ENCODE measurements at regions not wholly inside any gene's neighbourhood (a gene's known extent, or its start where the extent isn't known, plus 50 kb on each side); places are given as distances from the start of the nearest gene placed in this dataset.
"Not testable (repeated sequence)": the region's sequence is repeated elsewhere in the genome, so short reads cannot be mapped to it uniquely, and the experiment has no call there.

DNA sequence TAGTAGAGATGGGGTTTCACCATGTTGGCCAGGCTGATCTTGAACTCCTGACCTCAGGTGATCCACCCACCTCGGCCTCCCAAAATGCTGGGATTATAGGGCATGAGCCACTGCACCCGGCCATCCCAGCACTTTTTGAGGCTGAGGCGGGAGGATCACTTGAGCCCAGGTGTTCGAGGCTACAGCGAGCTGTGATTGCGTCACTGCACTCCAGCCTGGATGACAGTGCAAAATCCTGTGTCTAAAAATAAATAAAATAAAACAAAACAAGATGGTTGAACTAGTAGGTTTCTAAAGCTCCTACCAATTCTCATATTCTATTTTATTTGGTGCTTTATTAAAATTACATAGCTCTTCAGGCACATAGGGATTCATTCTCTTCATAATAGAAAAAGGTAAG is 890.3 kb upstream of the AUTS2 start:
- in situ Hi-C loops (cut with HindIII; ENCODE audit: low sequenced_read_pairs), result no loop called here

- in situ Hi-C loops (cut with HindIII; ENCODE audit: low sequenced_read_pairs), result no loop called here
Measured at GRCh38 chr7:68712956-68713495, 885.2 kb upstream of the AUTS2 start.

DNA sequence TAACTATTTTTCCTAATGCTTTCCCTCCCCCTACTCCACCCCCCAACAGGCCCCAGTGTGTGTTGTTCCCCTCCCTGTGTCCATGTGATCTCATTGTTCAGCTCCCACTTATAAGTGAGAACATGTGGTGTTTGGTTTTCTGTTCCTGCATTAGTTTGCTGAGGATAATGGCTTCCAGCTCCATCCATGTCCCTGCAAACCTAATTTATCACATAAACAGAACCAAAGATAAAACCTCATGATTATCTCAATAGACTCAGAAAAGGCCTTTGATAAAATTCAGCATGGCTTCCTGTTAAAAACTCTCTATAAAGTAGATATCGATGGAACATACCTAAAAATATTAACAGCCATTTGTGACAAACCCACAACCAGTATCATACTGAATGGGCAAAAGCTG is 884.1 kb upstream of the AUTS2 start:
- in situ Hi-C loops (cut with HindIII; ENCODE audit: low sequenced_read_pairs), result not testable (repeated sequence)

DNA sequence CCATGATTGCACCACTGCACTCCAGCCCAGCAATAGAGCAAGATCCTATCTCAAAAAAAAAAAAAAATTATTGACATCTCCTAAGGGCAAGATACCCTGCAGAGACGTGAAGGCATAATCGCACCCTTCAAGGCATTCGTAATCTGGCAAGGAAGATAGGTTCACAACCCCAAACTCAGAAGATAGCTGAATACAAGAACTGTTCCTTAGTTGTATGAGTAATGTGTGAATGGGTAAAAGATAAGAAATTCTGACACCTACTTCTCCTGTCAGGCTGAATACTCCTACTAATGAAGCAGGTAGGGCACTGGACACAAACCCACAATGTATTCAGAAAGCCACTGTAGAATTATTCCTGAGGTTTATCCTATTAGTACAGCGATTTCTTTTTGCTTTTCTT is 882.4 kb upstream of the AUTS2 start:
- in situ Hi-C loops (cut with HindIII; ENCODE audit: low sequenced_read_pairs), result no loop called here

GRCh38 chr7:68717176-68717575 is 881.1 kb upstream of the AUTS2 start:
- in situ Hi-C loops (cut with HindIII; ENCODE audit: low sequenced_read_pairs), result no loop called here

DNA sequence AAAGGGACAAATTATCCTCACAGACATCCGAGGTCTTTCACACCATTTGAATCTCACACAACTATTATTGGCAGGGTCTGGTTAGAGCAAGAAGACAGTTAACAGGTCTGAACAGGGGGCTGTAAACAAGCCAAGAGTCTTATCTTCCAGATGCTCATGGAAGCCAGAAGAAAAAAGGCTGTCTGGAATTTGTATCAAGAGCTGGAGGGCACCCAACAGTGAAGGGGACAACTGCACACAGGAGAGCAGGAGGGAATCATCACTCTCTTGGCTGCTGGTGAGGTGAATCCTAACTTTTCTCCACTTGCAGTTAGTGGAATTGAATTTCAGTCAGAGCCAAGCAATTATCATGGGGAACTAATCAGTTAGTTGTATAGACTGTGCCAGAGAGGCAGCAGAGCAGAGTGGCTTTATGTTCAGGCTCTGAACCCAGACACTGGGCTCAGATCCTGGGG is 880.2 kb upstream of the AUTS2 start:
- in situ Hi-C loops (cut with HindIII; ENCODE audit: low sequenced_read_pairs), result no loop called here

DNA sequence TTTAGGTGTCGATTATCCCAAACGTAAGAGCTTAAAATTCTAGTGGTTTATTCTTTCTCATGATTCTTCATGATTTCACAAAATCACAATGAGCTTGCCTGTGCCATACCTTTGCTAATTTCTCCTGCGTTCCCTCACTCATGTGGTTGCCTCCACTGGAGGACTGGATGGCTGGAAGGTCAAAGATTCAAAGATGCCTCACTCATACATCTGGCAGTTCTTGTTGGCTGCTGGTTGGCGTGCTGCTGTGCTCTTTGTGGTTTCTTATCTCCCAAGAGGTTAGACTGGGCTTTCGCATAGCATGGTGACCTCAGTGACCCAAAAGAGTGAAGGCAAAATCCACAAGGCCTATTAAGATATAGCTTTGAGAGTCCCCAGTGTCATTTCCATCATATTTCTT is 877.6 kb upstream of the AUTS2 start:
- in situ Hi-C loops (cut with HindIII; ENCODE audit: low sequenced_read_pairs), result no loop called here

DNA sequence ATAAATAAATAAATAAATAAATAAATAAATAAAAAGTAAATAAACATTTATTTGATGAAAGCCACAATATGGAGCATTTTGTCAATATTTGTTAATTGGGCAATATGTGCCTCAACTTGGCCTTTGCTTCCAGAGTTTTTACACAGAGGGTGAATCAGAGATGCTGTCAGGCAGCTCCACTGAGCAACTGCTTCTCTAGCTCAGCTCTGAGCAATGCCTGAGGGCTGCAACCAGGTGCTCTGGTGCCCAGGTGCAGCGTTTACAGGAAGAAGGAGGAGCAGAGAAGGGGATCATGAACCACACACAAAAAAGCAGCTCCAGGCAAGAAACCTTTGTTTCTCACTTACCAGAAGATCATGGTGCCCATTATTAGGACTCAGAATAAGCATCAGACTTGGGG is 876.2 kb upstream of the AUTS2 start:
- in situ Hi-C loops (cut with HindIII; ENCODE audit: low sequenced_read_pairs), result no loop called here

DNA sequence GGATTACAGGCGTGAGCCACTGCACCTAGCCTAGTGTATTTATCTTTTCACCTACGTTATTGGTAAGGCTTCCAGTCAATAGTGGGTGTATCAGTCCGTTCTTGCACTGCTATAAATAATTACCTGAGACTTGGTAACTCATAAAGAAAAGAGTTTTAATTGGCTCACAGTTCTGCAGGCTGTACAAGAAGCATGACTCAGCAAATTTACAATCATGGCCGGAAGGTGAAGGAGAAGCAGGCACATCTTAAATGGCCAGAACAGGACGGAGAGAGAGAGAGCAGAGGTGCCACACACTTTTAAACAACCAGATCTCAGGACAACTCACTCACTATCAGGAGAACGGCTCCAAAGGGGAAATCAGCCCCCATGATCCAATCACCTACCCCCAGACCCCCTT is 873.3 kb upstream of the AUTS2 start:
- in situ Hi-C loops (cut with HindIII; ENCODE audit: low sequenced_read_pairs), result no loop called here

DNA sequence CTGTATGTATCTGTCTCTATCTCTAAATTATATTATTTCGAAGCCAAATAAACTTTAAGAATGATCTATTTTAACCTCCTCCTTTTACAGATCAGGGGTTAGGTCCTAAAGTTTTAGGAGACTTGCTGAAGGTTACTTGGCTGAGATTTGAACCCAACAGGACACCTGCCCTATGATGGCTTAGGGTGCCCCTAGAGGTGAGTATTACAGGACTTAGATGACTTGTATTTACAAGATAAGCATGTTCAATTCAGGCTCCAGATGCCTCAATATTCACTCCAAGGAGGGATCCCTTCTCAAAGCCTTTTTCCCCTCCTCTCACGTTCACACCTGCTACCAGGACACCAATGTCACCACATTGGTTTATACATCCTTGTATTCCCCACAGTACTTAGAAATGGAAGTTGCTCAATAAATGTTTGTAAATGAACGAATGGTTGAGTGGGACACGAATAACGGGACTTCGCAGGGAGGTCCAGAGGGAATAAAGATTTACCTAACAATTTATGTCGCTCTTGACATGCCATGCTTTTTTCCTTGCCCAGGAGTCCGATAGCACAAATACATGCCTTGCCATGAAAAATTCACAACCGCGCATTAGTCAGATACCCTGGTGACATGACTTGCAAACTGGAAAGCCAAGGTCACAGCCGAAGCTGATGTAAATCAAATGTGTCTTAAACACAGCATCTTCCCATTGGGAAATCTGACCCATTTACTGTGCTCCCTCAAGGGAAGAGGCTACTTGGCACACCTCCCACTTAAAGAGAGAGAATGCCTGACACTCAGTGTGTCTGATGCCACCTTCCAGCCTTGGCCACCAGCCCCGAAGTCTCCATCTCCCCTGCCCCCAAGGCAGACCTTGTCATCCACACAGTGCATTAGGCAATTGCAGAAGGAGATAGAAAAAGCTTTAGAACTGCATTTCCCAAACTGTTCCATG is 872.2 kb upstream of the AUTS2 start:
- in situ Hi-C loops (cut with HindIII; ENCODE audit: low sequenced_read_pairs), result no loop called here

DNA sequence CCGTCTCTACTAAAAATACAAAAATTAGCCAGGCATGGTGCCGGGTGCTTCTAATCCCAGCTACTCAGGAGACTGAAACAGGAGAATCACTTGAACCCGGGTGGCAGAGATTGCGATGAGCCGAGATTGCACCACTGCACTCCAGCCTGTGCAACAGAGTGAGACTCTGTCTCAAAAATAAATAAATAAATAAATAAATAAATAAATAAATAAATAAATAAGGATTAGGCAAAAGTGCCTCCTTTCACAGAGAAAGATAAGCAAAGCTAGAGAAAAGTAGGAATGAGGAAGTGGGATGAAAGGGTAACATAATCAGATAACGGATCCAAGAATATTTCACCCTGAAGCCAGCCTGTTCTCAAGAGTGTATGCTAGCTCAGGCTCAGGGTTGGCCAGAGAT is 869.6 kb upstream of the AUTS2 start:
- in situ Hi-C loops (cut with HindIII; ENCODE audit: low sequenced_read_pairs), result not testable (repeated sequence)

- in situ Hi-C loops (cut with HindIII; ENCODE audit: low sequenced_read_pairs), result no loop called here
Measured at GRCh38 chr7:68729371-68729770, 868.9 kb upstream of the AUTS2 start.

- in situ Hi-C loops (cut with HindIII; ENCODE audit: low sequenced_read_pairs), result no loop called here
Measured at GRCh38 chr7:68730194-68730593, 868.1 kb upstream of the AUTS2 start.

DNA sequence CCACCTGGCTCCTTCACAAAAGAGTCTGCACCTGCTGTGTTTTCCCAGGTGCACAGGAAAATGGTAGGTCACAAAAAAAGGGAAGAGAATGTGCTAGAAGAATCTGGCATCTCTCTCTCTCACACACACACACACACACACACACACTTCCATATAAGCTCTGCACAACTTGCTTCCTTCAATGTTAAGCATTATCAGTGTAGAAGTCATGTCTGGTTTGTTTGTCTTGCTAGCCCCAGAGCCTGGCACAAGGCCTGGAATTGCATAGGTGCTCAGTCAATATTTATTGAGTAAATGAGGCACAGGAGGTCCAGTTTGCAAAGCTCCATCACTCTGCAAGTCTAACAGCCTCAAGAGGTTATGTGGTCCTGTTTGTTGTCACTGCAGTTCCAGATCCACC is 867.3 kb upstream of the AUTS2 start:
- in situ Hi-C loops (cut with HindIII; ENCODE audit: low sequenced_read_pairs), result no loop called here

DNA sequence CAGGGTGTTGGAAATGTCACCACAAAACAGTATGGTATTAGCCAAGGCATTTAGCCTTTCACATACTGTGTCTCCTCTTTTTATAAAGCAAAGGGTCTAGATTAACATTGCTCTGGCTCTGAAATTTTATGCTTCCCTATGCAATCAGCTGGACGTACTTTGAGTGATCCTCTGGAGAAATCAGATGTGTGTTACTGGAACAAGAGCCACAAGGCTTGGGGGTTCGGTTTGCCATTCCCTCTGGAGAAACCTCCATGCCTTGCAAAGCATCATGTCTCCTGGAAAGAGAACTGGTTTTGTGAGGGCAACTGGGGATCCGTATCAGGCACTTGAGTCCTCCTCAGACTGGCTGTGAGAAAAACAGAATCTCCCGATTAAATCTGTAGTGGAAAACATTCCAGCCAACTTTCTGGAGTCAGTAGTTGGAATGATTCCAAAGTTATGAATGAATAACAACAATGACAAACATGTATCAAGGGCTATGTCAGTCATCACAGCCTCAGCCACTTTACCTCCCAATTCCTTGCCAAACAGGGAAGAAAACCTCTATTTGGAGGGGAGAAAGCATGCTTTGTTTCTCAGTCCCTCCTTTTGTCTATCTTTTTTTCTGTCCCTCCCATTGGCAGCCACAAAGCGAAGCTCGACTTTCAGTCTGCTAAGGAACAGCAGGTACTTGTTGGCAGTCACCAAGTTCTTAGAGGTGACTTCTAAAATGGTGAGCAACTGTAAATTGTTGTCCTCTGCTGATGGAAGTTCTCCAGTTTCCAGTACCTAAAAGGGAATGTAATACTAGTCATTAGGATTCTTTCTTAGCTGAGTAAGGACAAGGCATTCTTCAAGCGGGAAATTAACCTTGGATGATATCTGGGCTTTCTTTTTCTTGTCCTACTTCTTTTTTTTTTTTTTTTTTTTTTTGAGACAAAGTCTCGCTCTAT is 864.8 kb upstream of the AUTS2 start:
- in situ Hi-C loops (cut with HindIII; ENCODE audit: low sequenced_read_pairs), result no loop called here

- in situ Hi-C loops (cut with HindIII; ENCODE audit: low sequenced_read_pairs), result no loop called here
Measured at GRCh38 chr7:68734431-68734830, 863.8 kb upstream of the AUTS2 start.

DNA sequence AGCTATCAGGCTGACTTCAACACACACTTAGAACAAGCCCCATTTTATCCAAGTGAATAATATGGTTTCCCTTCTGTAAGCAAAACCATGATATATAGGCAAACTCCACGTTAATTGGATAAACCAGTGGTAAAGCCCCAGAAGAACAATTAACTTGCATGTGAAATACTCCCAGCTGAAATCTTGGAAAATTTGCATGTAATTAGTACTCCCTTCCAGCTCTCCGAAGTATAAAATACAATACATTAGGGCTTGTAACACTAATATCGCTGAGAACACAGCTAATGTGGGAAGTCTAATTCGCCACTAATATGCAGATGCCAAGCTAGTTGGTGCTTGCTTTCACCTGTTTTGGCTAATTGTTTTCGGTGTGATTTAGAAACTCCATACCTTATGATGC is 859.0 kb upstream of the AUTS2 start:
- in situ Hi-C loops (cut with HindIII; ENCODE audit: low sequenced_read_pairs), result no loop called here

DNA sequence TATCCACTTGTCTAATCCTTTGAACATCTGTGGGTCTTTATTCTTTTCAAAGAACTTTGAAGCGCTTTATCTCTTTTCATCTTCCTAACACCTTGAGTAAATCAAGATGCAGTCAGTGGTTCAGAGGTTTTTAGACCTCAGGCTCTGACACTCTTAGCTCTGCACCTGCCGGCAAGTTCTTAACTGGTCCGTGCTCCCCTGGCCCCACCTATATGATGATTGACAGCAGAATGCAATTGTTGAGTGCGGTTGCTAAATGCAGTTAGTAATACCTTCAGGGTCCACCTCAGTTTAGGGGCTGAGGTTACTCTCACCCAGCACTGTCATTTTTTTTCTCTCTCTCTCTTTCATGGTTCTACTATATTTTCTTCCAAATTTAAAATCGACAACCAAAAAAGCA is 854.2 kb upstream of the AUTS2 start:
- in situ Hi-C loops (cut with HindIII; ENCODE audit: low sequenced_read_pairs), result no loop called here

DNA sequence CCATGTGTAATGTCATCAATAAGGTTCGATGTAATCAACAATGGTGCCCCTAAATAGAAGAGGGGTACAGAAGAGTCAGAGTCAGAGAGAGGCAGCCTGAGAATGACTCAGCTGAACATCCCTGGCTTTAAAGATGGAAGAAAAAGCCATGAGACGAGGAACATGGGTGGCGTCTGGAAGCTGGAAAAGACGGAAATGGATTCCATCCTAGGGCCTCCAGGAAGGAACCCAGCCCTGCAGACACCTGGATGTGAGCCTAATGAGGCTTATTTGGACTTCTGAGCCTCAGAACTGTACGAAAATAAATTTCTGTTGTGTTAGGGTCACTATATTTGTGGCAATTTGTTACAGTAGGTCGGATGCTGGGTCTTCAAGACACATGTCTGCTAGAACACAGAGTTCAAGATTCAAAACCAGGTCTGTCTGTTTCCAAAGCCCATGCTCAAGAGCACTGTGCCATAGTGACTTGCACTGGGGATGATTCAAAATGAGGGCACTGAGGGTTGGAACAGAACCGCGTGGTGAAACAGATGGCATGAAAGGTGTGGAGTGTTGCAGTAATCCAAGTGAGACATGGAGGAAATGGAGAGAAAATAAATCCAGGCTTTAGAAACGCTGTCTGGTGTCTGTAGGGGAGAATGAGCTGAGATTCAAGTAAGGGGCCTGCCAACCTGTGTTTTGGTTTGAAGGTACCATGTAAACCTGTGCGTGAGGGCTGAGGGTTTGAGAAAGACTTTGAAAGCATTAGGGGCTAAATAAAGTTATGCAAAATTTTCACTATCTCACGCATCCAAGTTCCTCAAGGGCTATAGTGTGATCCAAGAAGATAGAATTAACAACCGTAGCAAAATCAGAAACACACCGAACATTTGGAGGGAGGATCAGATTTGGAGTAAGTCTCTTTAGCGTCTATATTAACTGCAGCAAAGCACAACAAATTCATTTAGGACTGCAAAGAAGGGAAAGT is 849.1 kb upstream of the AUTS2 start:
- in situ Hi-C loops (cut with HindIII; ENCODE audit: low sequenced_read_pairs), result no loop called here

- in situ Hi-C loops (cut with HindIII; ENCODE audit: low sequenced_read_pairs), result no loop called here
Measured at GRCh38 chr7:68752485-68753178, 845.6 kb upstream of the AUTS2 start.

All from DLD1 (cell line).